GM23338 (cell line): ENCODE measurements at regions not wholly inside any gene's neighbourhood (a gene's known extent, or its start where the extent isn't known, plus 50 kb on each side); places are given as distances from the start of the nearest gene placed in this dataset.

Experiments
- ATAC-seq: fragments of 200-7000 bp; cut with Tn5 transposase; 3 replicates; pipeline ENCODE4 v1.9.1; 2020
- DNase-seq: peaks from one replicate; pipeline ENCODE4 v3.0.0-alpha.2; 2015; ENCODE audit warnings: low spot score
- H2AFZ ChIP-seq: fragments of 200-600 bp; sonication (generic); 2 replicates; pipeline ENCODE4 v1.8.0; 2016; ENCODE audit warnings: antibody characterized with exemption, mild to moderate bottlenecking, moderate library complexity
- H3F3A ChIP-seq: fragments of 200-600 bp; sonication (generic); replicated peaks from 2 replicates; pipeline ENCODE4 v1.8.0; 2017; ENCODE audit warnings: antibody characterized with exemption, mixed run types, low read depth
- H3K27ac ChIP-seq: fragments of 200-600 bp; sonication (generic); 2 replicates; pipeline ENCODE4 v1.6.1; 2016; ENCODE audit warnings: low read depth
- H3K27me3 ChIP-seq: fragments of 200-600 bp; sonication (generic); 2 replicates; pipeline ENCODE4 v1.8.0; 2016; ENCODE audit warnings: mild to moderate bottlenecking, mixed run types, moderate library complexity; ENCODE audit not compliant: insufficient read depth
- H3K36me3 ChIP-seq: fragments of 200-600 bp; sonication (generic); 2 replicates; pipeline ENCODE4 v1.8.0; 2016; ENCODE audit warnings: mild to moderate bottlenecking; ENCODE audit not compliant: insufficient read depth
- H3K4me1 ChIP-seq: fragments of 200-600 bp; sonication (generic); 2 replicates; pipeline ENCODE4 v1.8.0; 2016; ENCODE audit warnings: mild to moderate bottlenecking, moderate library complexity; ENCODE audit not compliant: insufficient read depth
- H3K4me2 ChIP-seq: fragments of 200-600 bp; sonication (generic); 2 replicates; pipeline ENCODE4 v1.7.1; 2017; ENCODE audit warnings: mixed run types
- H3K4me3 ChIP-seq: fragments of 200-600 bp; sonication (generic); 2 replicates; pipeline ENCODE4 v1.6.1; 2016; ENCODE audit warnings: mixed run types
- H3K79me2 ChIP-seq: fragments of 200-600 bp; sonication (generic); replicated peaks from 2 replicates; pipeline ENCODE4 v1.8.0; 2017; ENCODE audit warnings: mild to moderate bottlenecking; ENCODE audit not compliant: insufficient read depth
- H3K9me2 ChIP-seq: fragments of 200-600 bp; sonication (generic); 2 replicates; pipeline ENCODE4 v1.8.0; 2017; ENCODE audit not compliant: insufficient read depth
- H4K20me1 ChIP-seq: fragments of 200-600 bp; sonication (generic); replicated peaks from 2 replicates; pipeline ENCODE4 v1.8.0; 2017; ENCODE audit warnings: mild to moderate bottlenecking; ENCODE audit not compliant: insufficient read depth
- H3K27ac Mint-ChIP-seq: 2 replicates; pipeline ENCODE4 v1.8.0; 2020; ENCODE audit warnings: inconsistent platforms, mild to moderate bottlenecking, moderate library complexity, mixed read lengths
- H3K27me3 Mint-ChIP-seq: 3 replicates; pipeline ENCODE4 v1.8.0; 2022; ENCODE audit warnings: low read depth, mild to moderate bottlenecking, moderate library complexity, mixed read lengths, inconsistent platforms; ENCODE audit not compliant: insufficient read depth, poor library complexity
- H3K36me3 Mint-ChIP-seq: 3 replicates; pipeline ENCODE4 v1.8.0; 2021; ENCODE audit warnings: low read depth, mild to moderate bottlenecking, inconsistent platforms, moderate library complexity, mixed read lengths
- H3K4me1 Mint-ChIP-seq: 3 replicates; pipeline ENCODE4 v1.8.0; 2020; ENCODE audit warnings: mild to moderate bottlenecking, inconsistent platforms, mixed read lengths
- H3K4me3 Mint-ChIP-seq: 3 replicates; pipeline ENCODE4 v1.8.0; 2021; ENCODE audit warnings: moderate library complexity, mild to moderate bottlenecking, inconsistent platforms, mixed read lengths
- H3K9me3 Mint-ChIP-seq: 3 replicates; pipeline ENCODE4 v1.8.0; 2020; ENCODE audit warnings: moderate library complexity, mild to moderate bottlenecking, inconsistent platforms, mixed read lengths
- CTCF ChIP-seq, 2 experiments: fragments of 200-600 bp in 1 of 2; sonication (generic) in 1 of 2; conservative IDR thresholded peaks; 2 replicates each; pipeline versions ENCODE4 v1.5.1 to v1.6.1; 2016 to 2017; ENCODE audit warnings: antibody characterized with exemption in 2 of 2, low read depth in 2 of 2, mild to moderate bottlenecking in 2 of 2, moderate library complexity in 1 of 2
- EZH2 ChIP-seq: fragments of 200-600 bp; sonication (generic); IDR thresholded peaks from one replicate; pipeline ENCODE4 v1.8.0; 2017; ENCODE audit warnings: antibody characterized with exemption, mild to moderate bottlenecking, low read depth; ENCODE audit not compliant: unreplicated experiment
- JUNB ChIP-seq: IDR thresholded peaks from one replicate; pipeline ENCODE4 v1.6.1; 2016; ENCODE audit warnings: antibody characterized with exemption; ENCODE audit not compliant: unreplicated experiment
- REST ChIP-seq: IDR thresholded peaks from one replicate; pipeline ENCODE4 v1.6.1; 2018; ENCODE audit warnings: antibody characterized with exemption; ENCODE audit not compliant: unreplicated experiment
- STAT1 ChIP-seq: IDR thresholded peaks from one replicate; pipeline ENCODE4 v1.6.1; 2016; ENCODE audit warnings: antibody characterized with exemption; ENCODE audit not compliant: unreplicated experiment
- ZNF331 ChIP-seq: fragments of 250-450 bp; sonication (Bioruptor Pico); IDR thresholded peaks from 2 replicates; pipeline ENCODE4 v1.5.0; 2020; ENCODE audit warnings: low read depth, mild to moderate bottlenecking, moderate library complexity
- ZNF462 ChIP-seq: fragments of 250-450 bp; sonication (Bioruptor Pico); IDR thresholded peaks from 2 replicates; pipeline ENCODE4 v1.5.0; 2020; ENCODE audit warnings: mild to moderate bottlenecking, moderate library complexity

- H3F3A ChIP-seq: no peaks in the 10 kb centered on the region
- H4K20me1 ChIP-seq: no peaks in the 10 kb centered on the region
- H2AFZ ChIP-seq: no peak overlapping the region
- no peaks in the 10 kb centered on the region for H3K36me3 ChIP-seq
- H3K4me3 ChIP-seq: no peak overlapping the region
- Mint-ChIP-seq H3K4me3 (no peak overlapping the region), H3K27me3 (no peaks in the 10 kb centered on the region), H3K36me3 (no peaks in the 10 kb centered on the region), H3K9me3 (no peaks in the 10 kb centered on the region), H3K27ac (no peak overlapping the region), H3K4me1 (peaks cover 9% of the 10 kb centered on the region; the same call in 2 of the 3 replicates)
- no peak for ATAC-seq
- H3K27me3 ChIP-seq: no peaks in the 10 kb centered on the region
- H3K4me1 ChIP-seq: peaks cover 16% of the 10 kb centered on the region
- peak; percentile 46 for DNase-seq
- H3K27ac ChIP-seq: no peak overlapping the region
- H3K79me2 ChIP-seq: no peaks in the 10 kb centered on the region
- no peaks in the 10 kb centered on the region for H3K9me2 ChIP-seq
- TF ChIP-seq REST (no peak), STAT1 (no peak), EZH2 (no peak), CTCF (conservative IDR thresholded peaks at IDR 0.05; ENCODE audit: low read depth in 2 of 2) (peak; percentile 44 to 53), ZNF462 (CRISPR knock-in tag) (no peak), ZNF331 (CRISPR knock-in tag) (no peak), JUNB (no peak)
- no peak overlapping the region for H3K4me2 ChIP-seq
Measured at GRCh38 chr13:86447479-86447878, 648.3 kb upstream of the SLITRK6 start.
